HUES6 (cell line): ENCODE measurements at regions not wholly inside any gene's neighbourhood (a gene's known extent, or its start where the extent isn't known, plus 50 kb on each side); places are given as distances from the start of the nearest gene placed in this dataset.

Source experiments
- H3K27ac ChIP-seq: 2 replicates; pipeline ENCODE4 v1.7.0; 2013; ENCODE audit warnings: low read depth, mild to moderate bottlenecking, low read length, inconsistent platforms
- H3K27me3 ChIP-seq: 2 replicates; pipeline ENCODE4 v1.6.1; 2013; ENCODE audit warnings: low read length; ENCODE audit not compliant: control insufficient read depth, insufficient read depth
- H3K36me3 ChIP-seq: 2 replicates; pipeline ENCODE4 v1.6.1; 2013; ENCODE audit warnings: low read length; ENCODE audit not compliant: control insufficient read depth, insufficient read depth
- H3K4me1 ChIP-seq: 2 replicates; pipeline ENCODE4 v1.6.1; 2013; ENCODE audit warnings: low read length; ENCODE audit not compliant: control insufficient read depth, insufficient read depth
- H3K4me3 ChIP-seq: 2 replicates; pipeline ENCODE4 v1.5.1; 2013; ENCODE audit warnings: low read depth, low read length
- H3K9ac ChIP-seq: one replicate; pipeline ENCODE4 v1.6.1; 2013; ENCODE audit warnings: mild to moderate bottlenecking, low read length
- H3K9me3 ChIP-seq: 2 replicates; pipeline ENCODE4 v1.6.1; 2013; ENCODE audit warnings: low read depth, low read length; ENCODE audit not compliant: control insufficient read depth, insufficient read depth

- Histone ChIP-seq H3K36me3 (no peaks in the 10 kb centered on the region), H3K9me3 (no peaks in the 10 kb centered on the region), H3K4me3 (no peak overlapping the region), H3K4me1 (peaks cover 54% of the 10 kb centered on the region), H3K27ac (peak overlapping the region; percentile 80), H3K9ac (peak overlapping the region; percentile 62), H3K27me3 (no peaks in the 10 kb centered on the region)
Measured at GRCh38 chrX:39771089-39771488, 326.7 kb downstream of the BCOR start.

DNA sequence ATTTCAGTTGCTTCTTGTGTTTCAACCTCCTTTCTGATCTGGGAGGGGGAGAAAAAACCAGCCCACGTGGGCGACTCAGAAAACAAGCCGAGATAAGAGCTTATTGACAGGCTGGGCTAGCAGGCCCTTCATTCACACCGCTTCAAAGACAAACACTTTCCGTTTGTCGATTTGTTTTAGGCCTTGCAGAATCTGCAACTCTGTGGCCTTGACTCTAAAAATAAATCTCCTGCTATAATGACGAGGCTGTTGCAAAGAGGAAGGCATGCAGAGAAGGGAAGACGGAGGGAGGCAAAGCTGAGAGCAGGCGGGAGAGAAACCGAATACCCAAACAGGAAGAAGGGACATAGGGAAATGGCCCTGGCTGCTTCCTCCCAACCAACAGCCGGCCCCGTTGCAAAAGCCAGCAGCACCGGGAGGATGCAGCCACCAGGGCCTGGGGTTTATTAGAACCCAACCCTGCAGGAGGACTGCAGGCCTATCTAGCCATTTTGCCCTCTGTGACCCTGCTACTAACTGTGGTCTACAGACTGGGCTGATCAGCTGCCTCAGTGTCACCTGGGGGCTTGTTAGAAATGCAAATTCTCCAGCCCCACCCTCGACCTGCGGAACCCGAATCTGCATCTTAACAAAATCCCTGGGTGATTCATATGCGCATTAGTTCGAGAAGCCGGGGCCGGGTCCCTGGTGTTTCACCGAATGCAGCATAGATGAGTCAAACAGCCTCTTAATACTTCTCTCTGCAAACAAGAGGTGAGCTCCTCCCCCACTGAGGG, 325.5 kb downstream of the BCOR start:
- H3K36me3 ChIP-seq: no peaks in the 10 kb centered on the region
- H3K27ac ChIP-seq: peak overlapping the region; percentile 80
- H3K9me3 ChIP-seq: no peaks in the 10 kb centered on the region
- peak overlapping the region; percentile 36; the same call in 1 of the 2 replicates for H3K4me3 ChIP-seq
- H3K9ac ChIP-seq: peak overlapping the region; percentile 62
- H3K4me1 ChIP-seq: peaks cover 48% of the 10 kb centered on the region
- no peaks in the 10 kb centered on the region for H3K27me3 ChIP-seq

- Histone ChIP-seq H3K4me3 (peak overlapping the region; percentile 36; the same call in 1 of the 2 replicates), H3K27ac (peak overlapping the region; percentile 80; the same call in 1 of the 2 replicates), H3K36me3 (no peaks in the 10 kb centered on the region), H3K9me3 (no peaks in the 10 kb centered on the region; the same call in 1 of the 2 replicates), H3K4me1 (peaks cover 50% of the 10 kb centered on the region), H3K9ac (peak overlapping the region; percentile 62), H3K27me3 (no peaks in the 10 kb centered on the region)
Measured at GRCh38 chrX:39773150-39773549, 324.6 kb downstream of the BCOR start.

- peak overlapping the region; percentile 80; the same call in 1 of the 2 replicates for H3K27ac ChIP-seq
- no peaks in the 10 kb centered on the region for H3K27me3 ChIP-seq
- peak overlapping the region; percentile 5 for H3K9ac ChIP-seq
- H3K9me3 ChIP-seq: peaks cover 2% of the 10 kb centered on the region; the same call in 1 of the 2 replicates
- peaks cover 60% of the 10 kb centered on the region for H3K4me1 ChIP-seq
- no peak overlapping the region for H3K4me3 ChIP-seq
- H3K36me3 ChIP-seq: no peaks in the 10 kb centered on the region
Measured at GRCh38 chrX:39773923-39774773, 323.6 kb downstream of the BCOR start.

DNA sequence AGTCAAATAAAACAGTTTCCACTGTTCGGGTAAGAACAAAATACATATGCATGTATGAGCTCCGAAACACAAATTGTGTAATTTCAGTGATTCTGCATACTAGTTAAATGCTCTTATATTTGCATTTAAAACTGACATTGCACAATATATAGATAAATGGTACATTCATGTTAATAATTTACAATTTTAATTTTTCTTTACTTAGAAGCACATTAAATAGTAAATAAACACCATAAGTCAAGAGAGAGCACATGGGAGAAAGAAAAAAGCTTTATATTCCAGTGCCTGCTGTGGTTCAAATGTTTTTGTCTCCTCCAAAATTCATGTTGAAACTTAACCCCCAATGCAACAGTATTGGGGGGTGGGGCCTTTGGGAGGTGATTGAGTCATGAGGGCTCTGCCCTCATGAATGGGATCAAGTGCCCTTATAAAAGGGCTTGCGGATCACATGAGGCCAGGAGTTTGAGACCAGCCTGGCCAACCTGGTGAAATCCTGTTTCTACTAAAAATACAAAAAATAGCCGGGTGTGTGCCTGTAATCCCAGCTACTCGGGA, 322.9 kb downstream of the BCOR start:
- Histone ChIP-seq H3K4me1 (peaks cover 60% of the 10 kb centered on the region), H3K27me3 (no peaks in the 10 kb centered on the region), H3K9ac (no peak overlapping the region), H3K36me3 (no peaks in the 10 kb centered on the region), H3K4me3 (no peak overlapping the region), H3K9me3 (peaks cover 9% of the 10 kb centered on the region), H3K27ac (peak overlapping the region; percentile 80; the same call in 1 of the 2 replicates)

DNA sequence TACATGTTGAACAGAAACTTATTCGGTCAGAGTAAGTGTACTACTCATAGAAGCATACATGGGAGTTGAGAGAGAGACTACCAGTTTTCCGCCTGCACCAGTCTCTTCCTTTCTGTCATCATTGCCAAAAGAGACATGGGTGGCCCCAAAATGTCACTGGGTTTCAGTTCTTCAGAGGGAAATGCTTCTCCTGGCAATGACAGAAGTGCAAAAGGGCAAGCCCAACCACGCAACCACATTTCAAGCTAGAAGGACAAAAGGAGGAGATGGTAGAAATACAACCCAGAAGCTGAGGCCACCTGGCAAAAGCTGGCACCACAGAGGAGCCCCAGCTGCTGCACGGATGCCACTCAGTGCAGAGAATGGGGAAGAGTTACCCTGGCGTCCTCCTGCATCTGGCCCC, 320.1 kb downstream of the BCOR start:
- H3K4me3 ChIP-seq: no peak overlapping the region
- H3K36me3 ChIP-seq: no peaks in the 10 kb centered on the region
- peaks cover 59% of the 10 kb centered on the region for H3K4me1 ChIP-seq
- H3K9me3 ChIP-seq: peaks cover 12% of the 10 kb centered on the region
- no peak overlapping the region for H3K27ac ChIP-seq
- H3K9ac ChIP-seq: no peak overlapping the region
- no peaks in the 10 kb centered on the region for H3K27me3 ChIP-seq

GRCh38 chrX:39779952-39780783, 317.6 kb downstream of the BCOR start:
- H3K4me1 ChIP-seq: peaks cover 35% of the 10 kb centered on the region
- H3K27ac ChIP-seq: no peak overlapping the region
- no peaks in the 10 kb centered on the region for H3K36me3 ChIP-seq
- no peaks in the 10 kb centered on the region for H3K27me3 ChIP-seq
- peaks cover 12% of the 10 kb centered on the region for H3K9me3 ChIP-seq
- H3K9ac ChIP-seq: no peak overlapping the region
- no peak overlapping the region for H3K4me3 ChIP-seq

- Histone ChIP-seq H3K36me3 (no peaks in the 10 kb centered on the region), H3K9ac (no peak overlapping the region), H3K4me1 (peaks cover 28% of the 10 kb centered on the region), H3K9me3 (peaks cover 13% of the 10 kb centered on the region), H3K4me3 (no peak overlapping the region), H3K27ac (no peak overlapping the region), H3K27me3 (no peaks in the 10 kb centered on the region)
Measured at GRCh38 chrX:39782276-39782675, 315.5 kb downstream of the BCOR start.

GRCh38 chrX:39787999-39788398, 309.8 kb downstream of the BCOR start:
- Histone ChIP-seq H3K9me3 (peaks cover 6% of the 10 kb centered on the region; the same call in 1 of the 2 replicates), H3K36me3 (no peaks in the 10 kb centered on the region), H3K4me3 (no peak overlapping the region), H3K9ac (no peak overlapping the region), H3K27me3 (no peaks in the 10 kb centered on the region), H3K4me1 (no peaks in the 10 kb centered on the region), H3K27ac (no peak overlapping the region)

DNA sequence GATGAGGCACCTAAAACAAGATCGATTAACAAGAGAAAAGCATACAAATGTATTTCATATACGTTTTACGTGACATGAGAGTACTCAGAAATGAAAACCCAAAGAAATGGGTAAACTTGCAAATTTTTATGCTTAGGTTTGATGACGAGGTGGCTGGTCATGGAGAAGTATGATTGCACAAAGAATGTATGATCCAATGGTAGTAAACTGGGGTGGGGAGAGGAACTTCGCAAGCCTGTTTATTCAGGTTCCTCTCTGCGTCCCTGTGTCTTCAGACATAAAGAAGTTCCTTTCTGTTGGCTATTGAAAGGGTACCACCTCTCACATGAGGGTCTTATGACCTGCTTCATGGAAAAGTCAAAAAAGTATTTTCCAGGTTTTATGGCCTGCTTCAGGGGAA, 309.2 kb downstream of the BCOR start:
- no peak overlapping the region for H3K4me3 ChIP-seq
- H3K4me1 ChIP-seq: no peaks in the 10 kb centered on the region
- H3K27ac ChIP-seq: no peak overlapping the region
- no peak overlapping the region for H3K9ac ChIP-seq
- H3K9me3 ChIP-seq: peaks cover 6% of the 10 kb centered on the region; the same call in 1 of the 2 replicates
- no peaks in the 10 kb centered on the region for H3K27me3 ChIP-seq
- H3K36me3 ChIP-seq: no peaks in the 10 kb centered on the region
